HTR-8/SVneo (cell line): ENCODE measurements at regions not wholly inside any gene's neighbourhood (a gene's known extent, or its start where the extent isn't known, plus 50 kb on each side); places are given as distances from the start of the nearest gene placed in this dataset.
"Not testable (repeated sequence)": the region's sequence is repeated elsewhere in the genome, so short reads cannot be mapped to it uniquely, and the experiment has no call there.

ENCODE experiments used
- DNase-seq: peaks from one replicate; pipeline ENCODE4 v3.0.0; 2011; ENCODE audit warnings: low spot score, mixed read lengths; ENCODE audit not compliant: insufficient read length
- FAIRE-seq: peaks from 2 replicates; lab custom pipeline; 2011; peaks lifted over from hg19 to GRCh38; lab: Jason Lieb, UNC

- FAIRE-seq (no peak), DNase-seq (no peak)
Observed at GRCh38 chr18:10319914-10320600, 134.4 kb upstream of the APCDD1 start.

- no peak for FAIRE-seq
- no peak for DNase-seq
Observed at GRCh38 chr18:10320791-10321190, 133.6 kb upstream of the APCDD1 start.

- no peak for DNase-seq
- no peak for FAIRE-seq
Observed at GRCh38 chr18:10321576-10321975, 132.9 kb upstream of the APCDD1 start.

- DNase-seq (no peak), FAIRE-seq (no peak)
Observed at GRCh38 chr18:10322004-10322403, 132.4 kb upstream of the APCDD1 start.

GRCh38 chr18:10322435-10322834, 132.0 kb upstream of the APCDD1 start:
- no peak for DNase-seq
- FAIRE-seq: no peak

- FAIRE-seq: no peak
Observed at GRCh38 chr18:10329101-10329500, 125.3 kb upstream of the APCDD1 start.

GRCh38 chr18:10330428-10330827, 124.0 kb upstream of the APCDD1 start:
- FAIRE-seq: no peak

More at GRCh38 chr18:10329101-10329500, 125.3 kb upstream of the APCDD1 start:
- DNase-seq: no peak

GRCh38 chr18:10332452-10332851, 122.0 kb upstream of the APCDD1 start:
- DNase-seq (no peak), FAIRE-seq (no peak)

More at GRCh38 chr18:10330428-10330827, 124.0 kb upstream of the APCDD1 start:
- DNase-seq: no peak

GRCh38 chr18:10336749-10337350, 117.6 kb upstream of the APCDD1 start:
- DNase-seq (no peak), FAIRE-seq (no peak)

GRCh38 chr18:10340821-10341220, 113.6 kb upstream of the APCDD1 start:
- no peak for DNase-seq
- FAIRE-seq: no peak

GRCh38 chr18:10343778-10344177, 110.7 kb upstream of the APCDD1 start:
- DNase-seq (no peak), FAIRE-seq (no peak)

- DNase-seq (no peak), FAIRE-seq (no peak)
Observed at GRCh38 chr18:10346749-10347415, 107.6 kb upstream of the APCDD1 start.

GRCh38 chr18:10349561-10349960, 104.9 kb upstream of the APCDD1 start:
- DNase-seq (no peak), FAIRE-seq (no peak)

GRCh38 chr18:10350661-10351060, 103.8 kb upstream of the APCDD1 start:
- DNase-seq: no peak
- FAIRE-seq: no peak

GRCh38 chr18:10351219-10351818, 103.1 kb upstream of the APCDD1 start:
- DNase-seq (no peak), FAIRE-seq (no peak)

- DNase-seq: no peak
- FAIRE-seq: no peak
Observed at GRCh38 chr18:10351858-10352257, 102.6 kb upstream of the APCDD1 start.

- FAIRE-seq (no peak), DNase-seq (no peak)
Observed at GRCh38 chr18:10352671-10353070, 101.8 kb upstream of the APCDD1 start.

GRCh38 chr18:10353791-10354190, 100.6 kb upstream of the APCDD1 start:
- FAIRE-seq (no peak), DNase-seq (peak; percentile 32)

- DNase-seq (no peak), FAIRE-seq (no peak)
Observed at GRCh38 chr18:10354241-10354811, 100.1 kb upstream of the APCDD1 start.

GRCh38 chr18:10354890-10355289, 99.5 kb upstream of the APCDD1 start:
- no peak for FAIRE-seq
- DNase-seq: no peak

- FAIRE-seq: peak; percentile 55
- DNase-seq: not testable (repeated sequence)
Observed at GRCh38 chr18:10356999-10357398, 97.4 kb upstream of the APCDD1 start.
